ENCODE measurements at regions not wholly inside any gene's neighbourhood (a gene's known extent, or its start where the extent isn't known, plus 50 kb on each side); places are given as distances from the start of the nearest gene placed in this dataset.

DNA sequence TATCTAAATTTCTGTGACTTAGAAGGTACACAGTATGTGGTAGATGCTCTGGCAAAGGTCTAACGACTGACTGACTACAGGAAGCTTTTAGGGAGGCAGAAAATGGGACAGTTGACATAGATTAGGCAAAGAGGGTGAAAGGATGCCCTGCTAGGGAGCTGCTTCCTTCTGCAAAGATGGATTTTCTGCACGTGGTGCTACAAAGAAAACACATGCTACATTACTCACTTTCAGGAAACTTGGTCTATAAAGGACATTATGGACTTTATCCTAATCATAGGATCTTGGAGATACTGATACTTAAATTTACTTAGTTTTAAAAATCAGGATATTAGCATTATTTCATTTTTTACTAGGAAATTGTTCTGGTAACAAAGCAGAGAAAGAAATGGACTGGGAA is 405.8 kb upstream of the ADAMTS16 start:
- Histone ChIP-seq H3K27ac (ENCODE audit: poor library complexity, severe bottlenecking) (no peak overlapping the region), H3K36me3 (ENCODE audit: low read depth) (no peaks in the 10 kb centered on the region), H3K9me3 (ENCODE audit: severe bottlenecking) (peaks cover 3% of the 10 kb centered on the region), H3K27me3 (ENCODE audit: insufficient read depth, poor library complexity, severe bottlenecking) (peaks cover 55% of the 10 kb centered on the region), H3K4me3 (ENCODE audit: severe bottlenecking) (no peak overlapping the region), H3K4me1 (ENCODE audit: insufficient read depth, poor library complexity, severe bottlenecking) (no peaks in the 10 kb centered on the region)
- no peak for DNase-seq (ENCODE audit: low spot score)
- no peak for ATAC-seq (ENCODE audit: low read depth)
- TF ChIP-seq, protein P1, sequence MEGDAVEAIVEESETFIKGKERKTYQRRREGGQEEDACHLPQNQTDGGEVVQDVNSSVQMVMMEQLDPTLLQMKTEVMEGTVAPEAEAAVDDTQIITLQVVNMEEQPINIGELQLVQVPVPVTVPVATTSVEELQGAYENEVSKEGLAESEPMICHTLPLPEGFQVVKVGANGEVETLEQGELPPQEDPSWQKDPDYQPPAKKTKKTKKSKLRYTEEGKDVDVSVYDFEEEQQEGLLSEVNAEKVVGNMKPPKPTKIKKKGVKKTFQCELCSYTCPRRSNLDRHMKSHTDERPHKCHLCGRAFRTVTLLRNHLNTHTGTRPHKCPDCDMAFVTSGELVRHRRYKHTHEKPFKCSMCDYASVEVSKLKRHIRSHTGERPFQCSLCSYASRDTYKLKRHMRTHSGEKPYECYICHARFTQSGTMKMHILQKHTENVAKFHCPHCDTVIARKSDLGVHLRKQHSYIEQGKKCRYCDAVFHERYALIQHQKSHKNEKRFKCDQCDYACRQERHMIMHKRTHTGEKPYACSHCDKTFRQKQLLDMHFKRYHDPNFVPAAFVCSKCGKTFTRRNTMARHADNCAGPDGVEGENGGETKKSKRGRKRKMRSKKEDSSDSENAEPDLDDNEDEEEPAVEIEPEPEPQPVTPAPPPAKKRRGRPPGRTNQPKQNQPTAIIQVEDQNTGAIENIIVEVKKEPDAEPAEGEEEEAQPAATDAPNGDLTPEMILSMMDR (IDR thresholded peaks at IDR 0.05; ENCODE audit: poor library complexity, severe bottlenecking): no peak

DNA sequence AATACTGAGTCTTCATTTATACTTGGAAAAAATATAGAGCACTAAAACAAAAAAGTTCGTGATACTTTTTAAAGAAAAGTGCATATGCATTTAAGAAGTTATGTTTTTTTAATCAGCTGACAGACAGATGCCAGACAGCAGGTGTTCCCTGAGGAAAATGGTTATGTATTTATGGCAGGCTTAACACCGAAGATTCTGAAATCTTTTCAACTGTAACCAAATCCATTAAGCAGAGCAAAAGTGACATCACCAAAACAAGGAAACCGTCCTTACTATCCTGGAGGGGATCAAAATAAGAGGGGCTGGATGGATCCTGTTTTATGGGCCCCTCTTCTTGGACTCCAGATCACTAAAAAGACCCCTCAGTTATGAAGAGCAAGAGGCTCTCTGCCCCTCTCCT is 404.9 kb upstream of the ADAMTS16 start:
- Histone ChIP-seq H3K9me3 (ENCODE audit: severe bottlenecking) (peaks cover 3% of the 10 kb centered on the region), H3K4me3 (ENCODE audit: severe bottlenecking) (no peak overlapping the region), H3K27me3 (ENCODE audit: insufficient read depth, poor library complexity, severe bottlenecking) (peaks cover 54% of the 10 kb centered on the region), H3K27ac (ENCODE audit: poor library complexity, severe bottlenecking) (no peak overlapping the region), H3K4me1 (ENCODE audit: insufficient read depth, poor library complexity, severe bottlenecking) (no peaks in the 10 kb centered on the region), H3K36me3 (ENCODE audit: low read depth) (no peaks in the 10 kb centered on the region)
- ATAC-seq (ENCODE audit: low read depth): no peak
- TF ChIP-seq, protein P1 (IDR thresholded peaks at IDR 0.05; ENCODE audit: poor library complexity, severe bottlenecking): no peak
- DNase-seq (ENCODE audit: low spot score): no peak

DNA sequence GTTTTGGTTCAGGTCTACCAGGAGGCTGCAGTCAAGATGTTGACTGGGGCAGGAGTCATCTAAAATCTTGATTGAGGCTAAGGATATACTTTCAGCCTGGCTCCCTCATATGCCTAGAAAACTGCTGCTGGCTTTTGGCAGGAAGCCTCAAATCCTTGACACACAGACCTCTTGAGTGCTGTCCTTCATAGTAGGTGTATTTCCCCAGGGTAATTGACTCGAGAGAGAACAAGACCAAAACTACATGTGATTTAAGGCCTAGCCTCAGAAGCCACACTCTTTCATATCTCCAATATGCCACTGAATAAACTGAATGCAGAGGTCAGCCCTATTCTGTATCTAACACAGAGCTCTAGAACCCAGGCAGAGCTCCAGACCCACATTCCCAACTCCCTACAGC is 402.3 kb upstream of the ADAMTS16 start:
- no peaks in the 10 kb centered on the region for H3K36me3 ChIP-seq (ENCODE audit: low read depth)
- ATAC-seq (ENCODE audit: low read depth): no peak
- no peak overlapping the region for H3K27ac ChIP-seq (ENCODE audit: poor library complexity, severe bottlenecking)
- H3K4me1 ChIP-seq (ENCODE audit: insufficient read depth, poor library complexity, severe bottlenecking): no peaks in the 10 kb centered on the region
- peaks cover 9% of the 10 kb centered on the region for H3K9me3 ChIP-seq (ENCODE audit: severe bottlenecking)
- H3K27me3 ChIP-seq (ENCODE audit: insufficient read depth, poor library complexity, severe bottlenecking): peaks cover 59% of the 10 kb centered on the region
- DNase-seq (ENCODE audit: low spot score): no peak
- H3K4me3 ChIP-seq (ENCODE audit: severe bottlenecking): no peak overlapping the region
- TF ChIP-seq, protein P1 (IDR thresholded peaks at IDR 0.05; ENCODE audit: poor library complexity, severe bottlenecking): no peak

DNA sequence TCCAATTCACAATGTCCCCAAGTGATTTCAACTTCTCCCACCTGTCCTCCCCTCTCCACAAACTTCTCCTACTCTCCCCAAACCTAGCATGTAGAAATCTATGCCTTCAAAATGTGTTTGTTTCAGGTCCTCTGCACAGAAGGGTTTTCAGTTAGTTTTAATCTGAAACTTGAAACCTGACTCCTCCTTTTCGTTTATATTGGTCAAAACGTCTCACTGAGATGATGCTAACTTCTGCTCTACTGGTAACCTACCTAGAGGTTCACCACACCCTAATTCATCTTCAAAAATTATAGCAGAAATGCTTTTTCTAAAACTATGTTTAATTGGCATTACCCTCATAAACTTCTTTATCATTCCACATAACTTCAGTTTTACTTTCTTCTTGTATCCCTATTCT is 401.8 kb upstream of the ADAMTS16 start:
- H3K9me3 ChIP-seq (ENCODE audit: severe bottlenecking): peaks cover 7% of the 10 kb centered on the region
- H3K4me1 ChIP-seq (ENCODE audit: insufficient read depth, poor library complexity, severe bottlenecking): no peaks in the 10 kb centered on the region
- H3K4me3 ChIP-seq (ENCODE audit: severe bottlenecking): no peak overlapping the region
- no peak for DNase-seq (ENCODE audit: low spot score)
- H3K27me3 ChIP-seq (ENCODE audit: insufficient read depth, poor library complexity, severe bottlenecking): peaks cover 55% of the 10 kb centered on the region
- ATAC-seq (ENCODE audit: low read depth): no peak
- no peaks in the 10 kb centered on the region for H3K36me3 ChIP-seq (ENCODE audit: low read depth)
- no peak overlapping the region for H3K27ac ChIP-seq (ENCODE audit: poor library complexity, severe bottlenecking)
- TF ChIP-seq, protein P1 (IDR thresholded peaks at IDR 0.05; ENCODE audit: poor library complexity, severe bottlenecking): no peak

DNA sequence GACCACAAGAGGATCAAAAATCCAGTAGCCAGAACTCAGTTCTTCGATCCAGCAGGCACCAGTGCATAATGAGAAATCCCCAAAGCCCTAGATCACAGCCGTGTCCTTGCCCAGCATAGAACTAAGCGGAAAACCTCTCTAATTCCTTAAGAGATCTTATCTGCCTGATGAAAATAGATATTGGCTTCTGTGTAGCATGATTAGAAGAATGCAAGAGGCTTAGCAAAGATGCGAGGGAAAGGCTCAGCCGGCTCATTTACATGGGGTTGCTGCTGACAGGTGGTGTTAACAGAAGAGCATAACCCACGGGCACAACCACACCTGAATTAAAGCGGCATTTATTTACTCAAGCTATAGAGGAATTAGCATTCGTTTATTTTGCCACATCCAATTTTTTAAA is 400.0 kb upstream of the ADAMTS16 start:
- TF ChIP-seq, protein P1 (IDR thresholded peaks at IDR 0.05; ENCODE audit: poor library complexity, severe bottlenecking): no peak
- Histone ChIP-seq H3K27ac (ENCODE audit: poor library complexity, severe bottlenecking) (no peak overlapping the region), H3K36me3 (ENCODE audit: low read depth) (no peaks in the 10 kb centered on the region), H3K9me3 (ENCODE audit: severe bottlenecking) (peaks cover 6% of the 10 kb centered on the region), H3K4me1 (ENCODE audit: insufficient read depth, poor library complexity, severe bottlenecking) (no peaks in the 10 kb centered on the region), H3K27me3 (ENCODE audit: insufficient read depth, poor library complexity, severe bottlenecking) (peaks cover 47% of the 10 kb centered on the region), H3K4me3 (ENCODE audit: severe bottlenecking) (no peak overlapping the region)
- no peak for ATAC-seq (ENCODE audit: low read depth)
- DNase-seq (ENCODE audit: low spot score): no peak
